NCI-H526 (cell line): ENCODE measurements at regions not wholly inside any gene's neighbourhood (a gene's known extent, or its start where the extent isn't known, plus 50 kb on each side); places are given as distances from the start of the nearest gene placed in this dataset.

Experiments used
- DNase-seq, 2 experiments: peaks; one replicate each; lab custom pipeline; 2025; lab: John Stamatoyannopoulos, UW

GRCh38 chr2:43033466-43034241 lies 192.8 kb downstream of the ZFP36L2 start:
- no peak for DNase-seq

- no peak for DNase-seq
These were observed 193.5 kb downstream of the ZFP36L2 start for GRCh38 chr2:43033016-43033270.

GRCh38 chr2:43032213-43033015 lies 194.0 kb downstream of the ZFP36L2 start:
- no peak for DNase-seq

GRCh38 chr2:43031471-43032212 lies 194.8 kb downstream of the ZFP36L2 start:
- DNase-seq = no peak

GRCh38 chr2:43030551-43031307 lies 195.7 kb downstream of the ZFP36L2 start:
- no peak for DNase-seq

GRCh38 chr2:43029186-43029585 lies 197.2 kb downstream of the ZFP36L2 start:
- no peak for DNase-seq

GRCh38 chr2:43028188-43028587 lies 198.2 kb downstream of the ZFP36L2 start:
- DNase-seq = no peak

- no peak for DNase-seq
These were observed 199.1 kb downstream of the ZFP36L2 start for GRCh38 chr2:43027097-43027873.

- no peak for DNase-seq
These were observed 199.8 kb downstream of the ZFP36L2 start for GRCh38 chr2:43026426-43027096.

- DNase-seq = no peak
These were observed 200.6 kb downstream of the ZFP36L2 start for GRCh38 chr2:43025709-43026295.

- DNase-seq = peak in 1 of 2 experiments; percentile 69
These were observed 201.8 kb downstream of the ZFP36L2 start for GRCh38 chr2:43024515-43025011.

GRCh38 chr2:43023791-43024514 lies 202.5 kb downstream of the ZFP36L2 start:
- no peak for DNase-seq

- no peak for DNase-seq
These were observed 203.5 kb downstream of the ZFP36L2 start for GRCh38 chr2:43022896-43023295.

GRCh38 chr2:43021791-43022509 lies 204.5 kb downstream of the ZFP36L2 start:
- peak; percentile 30 to 52 for DNase-seq

GRCh38 chr2:43020990-43021669 lies 205.3 kb downstream of the ZFP36L2 start:
- no peak for DNase-seq

- DNase-seq = no peak
These were observed 206.1 kb downstream of the ZFP36L2 start for GRCh38 chr2:43020296-43020695.

GRCh38 chr2:43019536-43020183 lies 206.7 kb downstream of the ZFP36L2 start:
- DNase-seq = no peak

- no peak for DNase-seq
These were observed 207.4 kb downstream of the ZFP36L2 start for GRCh38 chr2:43019025-43019367.
